ENCODE measurements at regions not wholly inside any gene's neighbourhood (a gene's known extent, or its start where the extent isn't known, plus 50 kb on each side); places are given as distances from the start of the nearest gene placed in this dataset.

DNA sequence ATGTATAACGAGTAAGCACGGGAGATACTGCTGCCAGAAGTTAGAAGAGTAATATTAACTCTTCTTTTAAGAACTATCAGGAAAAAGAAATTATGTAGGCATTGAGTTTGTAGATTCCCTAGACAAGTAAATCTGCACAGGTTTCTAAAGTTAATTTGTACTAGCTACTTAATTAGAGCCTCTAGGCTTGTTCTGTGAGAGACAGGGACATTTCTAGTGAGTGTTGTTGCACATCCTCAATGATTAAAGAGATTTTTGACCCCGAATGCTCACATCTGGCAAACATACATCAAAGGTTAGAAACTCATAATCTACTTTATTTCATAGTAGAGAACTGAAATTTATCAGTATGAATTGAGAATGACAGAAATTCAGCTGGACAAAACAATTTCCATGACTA lies 669.0 kb upstream of the CDH7 start:
- TF ChIP-seq POLR2AphosphoS5 (IDR thresholded peaks at IDR 0.05) (no peak), EP300 (IDR thresholded peaks at IDR 0.05) (no peak), POLR2A (IDR thresholded peaks at IDR 0.05; ENCODE audit: low read depth) (no peak)
- TF ChIP-seq, protein P1, sequence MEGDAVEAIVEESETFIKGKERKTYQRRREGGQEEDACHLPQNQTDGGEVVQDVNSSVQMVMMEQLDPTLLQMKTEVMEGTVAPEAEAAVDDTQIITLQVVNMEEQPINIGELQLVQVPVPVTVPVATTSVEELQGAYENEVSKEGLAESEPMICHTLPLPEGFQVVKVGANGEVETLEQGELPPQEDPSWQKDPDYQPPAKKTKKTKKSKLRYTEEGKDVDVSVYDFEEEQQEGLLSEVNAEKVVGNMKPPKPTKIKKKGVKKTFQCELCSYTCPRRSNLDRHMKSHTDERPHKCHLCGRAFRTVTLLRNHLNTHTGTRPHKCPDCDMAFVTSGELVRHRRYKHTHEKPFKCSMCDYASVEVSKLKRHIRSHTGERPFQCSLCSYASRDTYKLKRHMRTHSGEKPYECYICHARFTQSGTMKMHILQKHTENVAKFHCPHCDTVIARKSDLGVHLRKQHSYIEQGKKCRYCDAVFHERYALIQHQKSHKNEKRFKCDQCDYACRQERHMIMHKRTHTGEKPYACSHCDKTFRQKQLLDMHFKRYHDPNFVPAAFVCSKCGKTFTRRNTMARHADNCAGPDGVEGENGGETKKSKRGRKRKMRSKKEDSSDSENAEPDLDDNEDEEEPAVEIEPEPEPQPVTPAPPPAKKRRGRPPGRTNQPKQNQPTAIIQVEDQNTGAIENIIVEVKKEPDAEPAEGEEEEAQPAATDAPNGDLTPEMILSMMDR (IDR thresholded peaks at IDR 0.05), result no peak
- no peak for DNase-seq (ENCODE audit: extremely low spot score)
- no peak overlapping the region for H3K27ac ChIP-seq (replicated peaks in 1 of 4)
- H3K27me3 ChIP-seq, result no peaks in the 10 kb centered on the region
- H3K4me1 ChIP-seq, result no peaks in the 10 kb centered on the region
- intact Hi-C loops (cut with DNase I), result no loop called here
- no peak overlapping the region for H3K4me3 ChIP-seq
- WGBS, result 75% methylated on average over 3 of the region's 3 CpGs
- no peaks in the 10 kb centered on the region for H3K36me3 ChIP-seq
- no peaks in the 10 kb centered on the region for H3K9me3 ChIP-seq

DNA sequence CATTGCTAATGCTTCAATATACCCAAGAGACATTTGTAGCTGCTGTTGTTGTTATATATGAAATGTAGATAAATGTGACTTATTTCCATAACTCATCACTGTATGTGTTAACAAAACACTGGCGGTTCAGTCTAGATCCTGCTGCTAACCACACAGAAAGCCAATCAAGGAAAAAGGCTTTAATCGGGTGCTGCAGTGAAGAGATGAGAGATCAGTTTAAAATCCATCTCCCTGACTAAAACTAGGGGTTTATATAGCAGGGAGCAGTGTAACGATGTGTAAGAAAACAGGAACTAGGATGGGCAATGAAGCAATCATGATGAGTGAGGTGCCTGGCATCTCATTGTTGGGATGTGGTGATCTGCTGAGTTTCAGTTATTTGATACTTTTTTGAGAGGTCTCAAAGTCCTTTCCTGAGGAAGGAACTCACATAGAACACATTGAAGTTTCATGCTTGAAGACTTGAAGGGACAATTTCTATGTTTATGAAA lies 677.7 kb upstream of the CDH7 start:
- Histone ChIP-seq H3K27ac (replicated peaks in 1 of 4) (no peak overlapping the region), H3K27me3 (no peaks in the 10 kb centered on the region), H3K4me1 (no peaks in the 10 kb centered on the region), H3K9me3 (no peaks in the 10 kb centered on the region), H3K4me3 (no peak overlapping the region), H3K36me3 (no peaks in the 10 kb centered on the region)
- DNase-seq (ENCODE audit: extremely low spot score), result no peak
- WGBS, result 91% methylated on average over 3 of the region's 3 CpGs
- intact Hi-C loops (cut with DNase I), result no loop called here
- TF ChIP-seq POLR2AphosphoS5 (IDR thresholded peaks at IDR 0.05) (no peak), EP300 (IDR thresholded peaks at IDR 0.05) (no peak), POLR2A (IDR thresholded peaks at IDR 0.05; ENCODE audit: low read depth) (no peak)
- TF ChIP-seq, protein P1 (IDR thresholded peaks at IDR 0.05), result no peak

DNA sequence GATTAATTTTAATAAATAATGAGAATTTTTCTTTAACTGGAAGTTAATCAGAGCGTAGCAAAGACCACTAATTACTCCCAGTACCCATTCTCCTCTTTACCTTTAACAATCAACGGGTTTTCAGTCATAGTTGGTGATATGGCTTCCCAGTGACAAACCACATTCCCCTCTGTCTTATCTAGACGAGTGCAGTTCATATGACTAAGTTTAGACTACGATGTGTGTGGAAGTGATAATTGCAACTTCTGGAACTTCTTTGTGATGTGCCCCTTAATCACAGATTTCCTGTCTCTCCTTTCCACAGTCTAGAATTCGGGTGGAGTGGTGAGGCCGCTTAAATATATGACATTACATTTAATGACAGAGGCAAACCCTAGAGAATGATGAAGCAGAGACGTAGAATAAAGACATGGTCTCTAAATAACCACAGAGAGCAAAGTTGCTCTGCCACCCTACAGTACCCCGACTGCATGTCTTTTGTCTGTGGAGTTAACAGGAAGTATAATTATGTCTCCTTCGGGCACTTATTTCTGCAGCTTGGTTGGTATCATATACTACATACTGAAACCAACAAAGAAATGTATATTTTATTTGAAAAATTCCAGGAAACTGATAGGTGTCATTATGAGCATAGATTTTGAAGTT lies 693.3 kb upstream of the CDH7 start:
- 72% methylated on average over 9 of the region's 9 CpGs for WGBS
- Histone ChIP-seq H3K4me1 (no peaks in the 10 kb centered on the region), H3K36me3 (no peaks in the 10 kb centered on the region), H3K27ac (replicated peaks in 1 of 4) (no peak overlapping the region), H3K9me3 (no peaks in the 10 kb centered on the region), H3K27me3 (no peaks in the 10 kb centered on the region), H3K4me3 (peak overlapping the region in 1 of 4 donors; percentile 18)
- DNase-seq (ENCODE audit: extremely low spot score), result no peak
- intact Hi-C loops (cut with DNase I), result no loop called here
- TF ChIP-seq POLR2A (IDR thresholded peaks at IDR 0.05; ENCODE audit: low read depth) (no peak), EP300 (IDR thresholded peaks at IDR 0.05) (no peak), POLR2AphosphoS5 (IDR thresholded peaks at IDR 0.05) (no peak)
- TF ChIP-seq, protein P1 (IDR thresholded peaks at IDR 0.05), result no peak

DNA sequence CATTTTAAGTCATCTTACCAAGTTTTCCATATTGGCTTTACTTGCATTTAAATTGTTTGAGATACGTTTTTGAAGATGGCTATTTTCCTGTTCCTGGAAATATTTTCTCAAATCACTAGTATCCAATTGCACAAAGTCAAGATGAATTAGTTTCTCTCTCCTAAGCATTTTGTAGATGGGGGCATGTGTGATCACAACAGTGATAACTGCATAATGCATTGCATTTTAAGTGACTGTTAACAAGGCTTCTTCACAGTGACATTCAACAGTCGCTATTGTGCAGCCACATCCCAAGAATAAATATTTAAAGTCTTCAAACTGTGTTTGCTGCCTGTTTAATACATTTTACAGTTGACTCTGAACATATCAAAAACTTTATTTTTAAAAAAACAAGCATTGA lies 694.2 kb upstream of the CDH7 start:
- TF ChIP-seq POLR2A (IDR thresholded peaks at IDR 0.05; ENCODE audit: low read depth) (no peak), POLR2AphosphoS5 (IDR thresholded peaks at IDR 0.05) (no peak), EP300 (IDR thresholded peaks at IDR 0.05) (no peak)
- TF ChIP-seq, protein P1 (IDR thresholded peaks at IDR 0.05), result no peak
- no peaks in the 10 kb centered on the region for H3K36me3 ChIP-seq
- intact Hi-C loops (cut with DNase I), result no loop called here
- H3K4me1 ChIP-seq, result no peaks in the 10 kb centered on the region
- H3K4me3 ChIP-seq, result no peak overlapping the region
- H3K27ac ChIP-seq (replicated peaks in 1 of 4), result no peak overlapping the region
- 54% methylated on average over 2 of the region's 2 CpGs for WGBS
- H3K27me3 ChIP-seq, result no peaks in the 10 kb centered on the region
- DNase-seq (ENCODE audit: extremely low spot score), result no peak
- H3K9me3 ChIP-seq, result no peaks in the 10 kb centered on the region

DNA sequence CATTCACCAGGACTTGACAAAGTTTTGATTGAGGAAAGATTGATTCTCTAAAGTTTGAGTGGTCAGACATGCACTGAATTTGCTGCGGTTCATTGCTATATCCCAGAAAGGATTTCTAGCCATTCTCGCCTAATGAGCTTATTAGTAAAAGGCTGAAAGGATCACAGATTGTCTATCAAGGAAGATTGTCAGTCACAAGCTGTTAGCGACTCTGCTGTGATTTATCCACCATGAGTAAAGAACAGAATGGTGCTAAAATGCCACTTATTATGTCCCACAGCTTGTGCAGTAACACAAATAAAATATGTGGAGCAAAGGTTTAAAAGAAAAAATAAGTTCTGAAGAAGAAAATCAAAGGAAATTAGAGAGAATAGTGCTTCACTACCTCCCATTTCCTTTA lies 701.2 kb upstream of the CDH7 start:
- TF ChIP-seq EP300 (IDR thresholded peaks at IDR 0.05) (no peak), POLR2A (IDR thresholded peaks at IDR 0.05; ENCODE audit: low read depth) (no peak)
- TF ChIP-seq, protein P1 (IDR thresholded peaks at IDR 0.05), result no peak

More for the DNA sequence above, 701.2 kb upstream of the CDH7 start:
- H3K4me1 ChIP-seq, result no peaks in the 10 kb centered on the region
- DNase-seq (ENCODE audit: extremely low spot score), result no peak
- H3K27ac ChIP-seq (replicated peaks in 1 of 4), result no peak overlapping the region
- WGBS, result 89% methylated on average over 3 of the region's 3 CpGs
- no peaks in the 10 kb centered on the region for H3K36me3 ChIP-seq
- no peak overlapping the region for H3K4me3 ChIP-seq
- H3K9me3 ChIP-seq, result no peaks in the 10 kb centered on the region
- intact Hi-C loops (cut with DNase I), result no loop called here
- H3K27me3 ChIP-seq, result no peaks in the 10 kb centered on the region

Measured in esophagus muscularis mucosa (tissue), 4 donors.